Globus pallidus (tissue), 1 donor: ENCODE measurements at regions not wholly inside any gene's neighbourhood (a gene's known extent, or its start where the extent isn't known, plus 50 kb on each side); places are given as distances from the start of the nearest gene placed in this dataset.
"Not testable (repeated sequence)": the region's sequence is repeated elsewhere in the genome, so short reads cannot be mapped to it uniquely, and the experiment has no call there.

Experiments
- DNase-seq: peaks from one replicate; pipeline ENCODE4 v3.0.0-alpha.2; 2015; ENCODE audit warnings: low spot score

DNA sequence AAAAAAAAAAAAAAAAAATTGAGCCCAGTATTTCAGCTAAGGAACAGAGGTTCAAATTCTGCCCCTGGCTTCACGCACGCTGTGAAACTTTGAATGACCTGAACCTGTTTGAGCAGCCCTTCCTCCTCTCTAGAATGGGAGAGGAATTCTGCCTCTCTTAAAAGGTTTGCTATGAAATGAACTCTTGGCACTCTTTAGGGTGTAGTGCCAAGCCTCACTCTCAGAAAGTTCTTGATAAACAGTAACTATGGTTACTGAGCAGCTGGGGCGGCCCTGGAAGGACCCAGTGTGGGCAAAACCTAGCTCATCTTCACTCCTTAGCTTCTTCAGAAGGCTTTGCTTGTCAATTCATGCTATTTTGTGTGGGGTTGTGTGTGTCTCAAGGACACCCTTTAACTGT is 73.7 kb downstream of the GEMIN8 start:
- no peak for DNase-seq

DNA sequence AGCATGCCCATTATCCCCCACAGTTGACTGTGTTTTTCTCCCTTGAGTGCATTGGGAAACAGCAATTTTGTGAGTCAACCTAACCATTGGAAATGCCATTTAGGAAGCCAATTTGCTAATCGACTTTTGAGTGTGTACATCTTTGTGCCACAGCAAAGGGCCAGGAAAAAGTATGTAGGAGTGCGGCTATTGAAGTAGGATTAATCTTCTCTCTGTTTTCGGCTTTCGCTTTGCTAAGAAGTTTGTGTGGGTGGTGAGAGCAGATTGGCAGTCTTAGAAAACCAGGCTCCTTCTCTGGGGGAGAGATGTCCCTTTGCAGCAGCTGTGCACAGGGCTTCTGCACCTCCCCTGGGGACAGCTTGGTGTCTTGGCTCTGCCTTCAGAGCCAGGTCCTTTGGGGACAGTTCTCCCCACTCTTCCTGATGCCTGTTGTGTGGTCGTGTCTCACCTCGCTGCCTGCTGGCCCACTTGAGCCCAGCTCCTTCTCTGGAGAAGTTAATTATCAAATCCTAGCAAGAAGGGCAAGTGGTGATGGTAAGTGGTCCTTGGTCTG is 74.5 kb downstream of the GEMIN8 start:
- DNase-seq, result no peak

DNA sequence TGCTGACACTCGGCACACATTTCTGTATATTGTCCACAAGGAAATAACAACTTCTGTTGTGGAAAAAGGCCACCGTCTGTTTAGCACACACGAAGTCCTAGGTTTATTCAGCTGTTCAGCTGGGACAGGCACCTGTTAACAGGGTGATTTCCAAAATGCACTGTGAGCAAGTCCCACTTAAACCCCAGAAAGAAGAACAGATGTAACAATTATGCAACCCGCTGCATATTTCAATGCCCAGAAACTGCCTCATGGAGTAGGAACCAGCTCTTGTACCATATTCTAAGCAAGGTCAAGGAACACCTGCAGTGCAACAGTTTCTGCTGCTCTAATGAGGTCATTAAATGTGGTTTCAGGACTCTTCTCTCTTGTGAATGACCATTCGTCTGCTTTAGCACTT is 77.1 kb downstream of the GEMIN8 start:
- no peak for DNase-seq

DNA sequence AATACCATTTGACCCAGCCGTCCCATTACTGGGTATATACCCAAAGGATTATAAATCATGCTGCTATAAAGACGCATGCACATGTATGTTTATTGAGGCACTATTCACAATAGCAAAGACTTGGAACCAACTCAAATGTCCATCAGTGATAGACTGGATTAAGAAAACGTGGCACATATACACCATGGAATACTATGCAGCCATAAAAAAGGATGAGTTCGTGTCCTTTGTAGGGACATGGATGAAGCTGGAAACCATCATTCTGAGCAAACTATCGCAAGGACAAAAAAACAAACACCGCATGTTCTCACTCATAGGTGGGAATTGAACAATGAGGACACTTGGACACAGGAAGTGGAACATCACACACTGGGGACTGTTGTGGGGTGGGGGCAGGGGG is 83.5 kb downstream of the GEMIN8 start:
- not testable (repeated sequence) for DNase-seq

DNA sequence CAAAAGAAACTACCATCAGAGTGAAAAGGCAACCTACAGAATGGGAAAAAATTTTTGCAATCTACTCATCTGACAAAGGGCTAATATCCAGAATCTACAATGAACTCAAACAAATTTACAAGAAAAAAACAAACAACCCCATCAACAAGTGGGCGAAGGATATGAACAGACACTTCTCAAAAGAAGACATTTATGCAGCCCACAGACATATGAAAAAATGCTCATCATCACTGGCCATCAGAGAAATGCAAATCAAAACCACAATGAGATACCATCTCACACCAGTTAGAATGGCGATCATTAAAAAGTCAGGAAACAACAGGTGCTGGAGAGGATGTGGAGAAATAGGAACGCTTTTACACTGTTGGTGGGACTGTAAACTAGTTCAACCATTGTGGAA is 83.9 kb downstream of the GEMIN8 start:
- not testable (repeated sequence) for DNase-seq

DNA sequence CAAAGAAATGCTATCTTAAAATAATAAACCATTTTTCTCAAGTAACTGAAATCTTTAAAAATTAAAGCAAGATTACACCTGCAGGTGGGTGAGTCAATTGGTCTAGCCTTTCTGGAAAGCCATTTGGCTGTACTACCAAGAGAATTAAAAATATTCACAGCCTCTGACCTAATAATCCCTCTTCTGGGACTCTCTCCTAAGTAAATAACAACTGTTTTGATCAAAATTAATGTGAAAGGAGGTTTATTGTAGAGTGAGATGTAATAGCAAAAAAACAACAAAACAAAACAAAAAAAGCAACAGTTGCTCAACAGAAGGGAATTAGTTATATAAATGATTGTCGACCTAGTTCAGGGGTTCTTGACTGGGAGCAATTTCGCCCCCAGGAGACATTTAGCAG is 89.0 kb downstream of the GEMIN8 start:
- DNase-seq, result no peak

DNA sequence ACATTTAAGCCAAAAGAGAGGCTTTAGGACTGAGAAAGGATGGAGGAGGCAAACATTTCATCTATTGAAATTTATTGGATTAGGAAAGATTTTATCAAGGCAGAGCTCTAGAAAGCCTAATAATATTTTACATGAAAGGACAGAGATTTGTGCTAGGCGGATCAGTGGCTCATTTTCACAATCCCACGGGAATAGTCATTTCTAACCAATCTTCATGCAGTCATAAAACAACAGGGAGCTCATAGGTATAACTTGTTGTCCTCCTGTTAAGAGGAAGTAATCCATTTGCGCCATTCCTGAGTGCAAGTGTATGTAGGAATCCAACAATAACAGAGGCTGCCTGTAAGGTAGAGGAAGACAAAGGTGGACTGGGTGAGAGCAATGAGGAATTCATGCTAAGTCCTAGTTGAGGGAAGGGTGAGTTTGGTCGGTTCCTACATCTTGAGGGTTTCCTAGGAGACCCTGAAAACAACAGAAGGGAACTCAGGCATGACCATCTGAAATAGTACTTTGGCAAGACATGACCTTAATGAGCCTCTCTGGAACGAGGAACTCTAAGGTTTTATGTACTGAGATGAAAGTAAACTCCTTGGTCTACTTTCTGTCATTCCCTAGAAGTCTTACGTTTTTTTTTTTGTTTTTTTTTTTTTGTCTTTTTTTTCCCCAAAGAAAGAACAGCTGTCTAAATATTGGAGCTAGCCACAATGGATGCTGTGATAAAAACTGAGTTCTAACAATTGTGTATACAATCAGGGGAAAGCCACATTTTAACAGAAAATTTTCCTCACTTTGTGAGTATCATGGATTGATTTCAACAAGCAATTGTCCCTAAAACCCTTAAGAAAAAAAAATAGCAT is 89.7 kb downstream of the GEMIN8 start:
- DNase-seq, result no peak

DNA sequence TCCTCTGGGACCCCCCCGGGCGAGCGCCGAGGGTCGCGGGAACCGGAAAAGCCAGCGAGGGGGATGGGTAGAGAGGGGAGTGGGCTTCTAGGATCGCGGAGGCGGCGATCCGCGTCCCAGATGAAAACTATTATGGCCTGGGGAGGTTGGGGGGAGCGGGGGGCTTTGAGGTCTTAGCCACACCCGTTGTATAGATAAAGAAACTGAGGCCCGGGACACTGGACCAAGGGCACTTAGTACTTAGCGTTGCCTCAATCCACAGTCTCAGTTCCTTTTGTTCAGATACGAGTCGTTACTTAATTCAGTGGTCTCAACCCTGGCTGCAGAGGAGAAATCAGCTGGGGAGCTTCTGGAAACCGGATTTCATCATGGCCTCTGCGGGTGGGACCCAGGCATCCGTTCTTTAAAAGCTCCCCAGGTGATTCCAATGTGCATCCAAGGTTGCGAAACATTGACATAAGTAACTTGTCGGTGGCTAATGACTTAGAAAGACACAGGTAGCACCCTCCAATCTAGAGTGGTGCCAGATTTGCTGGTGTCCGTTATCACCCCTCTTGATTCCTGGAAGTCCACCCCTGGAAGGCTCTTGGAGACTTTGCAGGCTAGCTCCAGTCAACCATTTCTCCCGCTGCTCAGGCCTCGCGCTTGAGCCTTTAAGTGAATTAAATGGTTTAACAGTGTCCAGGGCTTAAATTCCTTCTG is 90.7 kb downstream of the GEMIN8 start:
- DNase-seq, result peak; percentile 49

DNA sequence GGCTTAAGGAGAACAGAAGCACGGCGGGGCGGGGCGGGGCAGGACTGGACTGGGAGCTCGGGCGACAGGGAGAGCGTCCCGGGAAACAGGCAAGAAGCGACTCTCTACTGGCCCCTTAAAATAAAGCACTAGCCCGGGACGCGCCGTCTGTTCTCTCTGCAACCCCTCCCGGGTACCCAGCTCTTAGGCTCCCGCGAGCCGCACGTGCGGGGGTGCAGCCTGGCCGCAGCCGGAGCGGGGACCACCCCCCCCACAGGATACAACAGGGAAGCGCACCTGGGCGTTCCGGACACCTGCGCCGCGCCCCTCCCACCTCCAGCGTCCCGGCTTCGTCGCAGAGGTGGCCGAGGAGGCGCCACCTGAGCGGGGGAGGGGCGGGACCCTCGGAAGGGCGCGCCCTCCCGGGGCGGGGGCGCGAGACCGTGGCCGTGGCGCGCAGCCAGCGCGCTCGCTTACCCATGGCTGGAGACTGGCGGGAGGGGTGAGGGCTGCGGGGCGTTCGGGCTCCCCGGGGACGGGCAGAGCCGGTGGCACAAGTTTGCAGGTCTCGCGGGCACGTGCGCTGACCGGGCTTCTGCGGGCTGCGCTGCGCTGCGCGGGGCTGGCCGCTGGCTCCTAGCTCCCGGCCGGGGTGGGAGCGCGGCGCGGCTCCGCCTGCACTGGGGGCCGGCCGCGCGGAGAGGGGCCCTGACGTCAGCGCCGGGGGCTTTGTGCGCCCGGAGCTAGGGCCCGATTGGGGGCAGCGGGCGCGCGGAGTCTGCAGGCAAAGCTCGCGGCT is 91.5 kb downstream of the GEMIN8 start:
- DNase-seq, result no peak

DNA sequence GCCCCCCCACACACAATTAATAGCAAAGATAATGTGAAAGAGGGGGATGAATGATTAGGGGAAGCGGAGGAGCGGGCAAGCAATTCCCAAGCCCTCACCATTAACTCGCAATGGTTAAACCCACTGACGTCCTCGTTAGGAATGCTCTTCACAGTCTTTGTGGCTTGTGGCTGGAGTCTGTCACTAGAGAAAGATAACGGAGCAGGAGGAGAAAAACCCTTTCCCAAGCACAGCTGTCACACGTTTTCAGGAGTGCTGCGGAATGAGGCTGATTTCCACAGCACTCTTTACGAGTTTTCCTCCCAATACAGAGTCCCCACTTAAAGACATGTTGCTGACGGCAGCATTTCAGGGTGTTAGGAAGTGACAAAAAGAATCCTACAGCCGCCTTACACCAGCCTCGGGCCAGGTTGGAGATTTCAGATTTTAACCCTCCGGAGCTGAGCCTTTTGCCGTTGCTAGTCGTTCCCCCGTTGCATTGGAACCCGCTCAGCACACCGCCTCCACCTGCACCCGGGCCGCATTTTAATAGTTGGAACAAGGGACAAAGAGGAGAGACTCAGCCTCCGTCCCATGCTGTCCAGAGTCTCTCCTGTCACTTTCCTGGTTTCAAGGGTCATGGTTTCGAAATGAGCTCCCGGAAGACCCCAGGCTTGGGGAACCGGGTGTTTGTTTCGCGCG is 92.2 kb downstream of the GEMIN8 start:
- peak; percentile 54 for DNase-seq

DNA sequence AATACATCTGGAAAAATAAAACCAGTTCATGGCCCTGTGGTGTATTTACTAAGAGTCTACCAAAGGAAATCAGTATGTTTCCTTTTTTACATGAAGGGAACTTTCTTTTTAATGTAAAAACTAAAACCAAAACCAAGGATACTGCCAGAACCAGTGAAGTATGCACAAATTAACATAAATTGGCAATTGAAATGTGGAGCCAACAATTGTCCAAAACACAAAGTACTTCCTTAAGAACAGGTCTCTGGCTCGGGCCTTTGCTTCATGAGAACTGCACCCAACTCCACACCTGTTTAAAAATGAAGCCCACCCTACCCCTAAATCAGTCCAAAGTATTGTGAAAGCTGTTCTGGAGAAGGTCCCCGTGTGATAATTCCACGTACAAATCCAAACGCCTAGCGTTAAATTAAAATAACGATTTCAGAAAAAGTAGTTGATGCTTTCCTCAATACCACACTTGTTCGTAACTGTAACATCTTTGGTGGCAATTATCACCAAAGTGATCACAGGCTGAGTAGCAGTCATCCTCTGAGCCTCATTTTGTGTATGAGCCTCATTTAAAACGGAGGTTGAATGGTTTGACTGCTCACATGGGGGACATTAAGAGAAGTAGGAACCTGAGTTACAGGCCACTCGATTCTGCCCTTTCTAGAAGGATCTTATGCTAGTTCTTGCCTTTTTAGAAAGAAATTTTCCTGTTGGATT is 93.0 kb downstream of the GEMIN8 start:
- no peak for DNase-seq

DNA sequence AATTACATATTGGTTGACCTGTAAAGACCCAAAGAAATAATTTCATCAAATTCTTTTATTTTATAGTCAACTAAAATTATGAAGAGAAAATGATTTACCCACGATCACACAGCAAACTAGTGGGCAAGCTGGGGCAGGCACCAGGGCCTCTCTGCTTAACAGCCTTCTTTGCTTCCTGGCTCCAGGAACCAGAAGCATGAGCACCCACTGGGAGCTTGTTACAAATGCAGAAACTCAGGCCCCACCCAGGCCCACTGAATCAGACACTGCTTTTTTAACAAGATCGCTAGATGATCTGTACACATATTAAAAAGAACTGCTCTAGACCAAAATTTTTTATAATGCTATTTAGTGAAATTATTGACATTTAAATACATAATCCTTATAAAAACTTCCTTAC is 95.0 kb downstream of the GEMIN8 start:
- DNase-seq, result no peak

DNA sequence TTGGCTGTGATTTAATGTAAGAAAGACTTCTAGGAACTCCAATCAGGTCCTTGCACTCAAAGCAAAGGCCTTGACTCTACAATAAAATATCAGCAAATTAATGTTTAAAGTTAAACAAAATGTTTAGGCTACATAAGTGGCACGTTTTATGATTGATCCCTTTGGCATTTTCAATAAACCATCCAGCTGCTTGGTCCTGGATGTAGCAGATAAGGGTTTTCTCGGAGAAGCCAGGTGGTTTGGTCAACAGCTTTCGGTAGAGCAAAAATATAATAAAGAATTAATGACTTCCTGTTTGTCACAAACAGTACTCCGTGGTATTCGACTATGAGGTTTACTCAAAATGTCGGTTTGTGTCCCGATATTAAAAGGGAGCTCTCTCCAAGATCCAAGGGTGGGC is 95.8 kb downstream of the GEMIN8 start:
- DNase-seq, result no peak

DNA sequence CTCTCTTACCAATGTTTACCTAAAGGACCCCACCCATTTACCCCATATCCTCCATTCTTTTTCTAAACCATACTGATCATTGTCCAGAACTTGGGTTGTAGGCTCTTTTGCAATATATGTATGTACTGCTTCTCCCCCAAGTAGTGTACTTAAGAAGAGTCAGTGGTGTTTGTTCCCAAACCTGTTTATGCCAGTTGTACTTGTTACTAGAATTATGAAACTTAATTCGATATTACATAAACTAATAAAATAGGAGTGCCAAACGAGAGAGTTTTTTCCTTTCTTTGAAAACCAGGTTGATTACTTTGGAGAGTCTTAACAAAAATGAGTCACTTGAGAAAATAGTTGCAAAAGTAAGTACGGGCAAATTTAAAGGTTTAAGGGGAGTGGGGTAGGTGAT is 96.3 kb downstream of the GEMIN8 start:
- DNase-seq, result no peak

DNA sequence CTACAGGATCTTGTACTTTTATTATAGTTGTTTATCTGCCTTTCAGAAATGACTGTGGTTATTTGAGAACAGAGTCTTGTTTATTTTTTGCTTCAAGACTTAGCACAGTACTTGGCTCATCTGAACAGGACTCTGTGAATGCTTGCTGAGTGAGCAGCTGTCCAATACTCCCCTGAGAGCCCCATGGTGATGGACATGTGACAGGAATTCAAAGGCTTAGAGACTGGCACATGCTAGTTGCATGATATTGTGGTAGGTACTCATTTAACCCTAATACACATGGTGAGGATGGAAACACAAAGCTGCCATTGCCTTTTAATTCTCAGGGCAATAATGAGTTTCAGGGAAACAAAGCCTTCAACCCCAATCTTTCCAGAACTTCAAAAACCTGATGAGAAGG is 97.3 kb downstream of the GEMIN8 start:
- no peak for DNase-seq

DNA sequence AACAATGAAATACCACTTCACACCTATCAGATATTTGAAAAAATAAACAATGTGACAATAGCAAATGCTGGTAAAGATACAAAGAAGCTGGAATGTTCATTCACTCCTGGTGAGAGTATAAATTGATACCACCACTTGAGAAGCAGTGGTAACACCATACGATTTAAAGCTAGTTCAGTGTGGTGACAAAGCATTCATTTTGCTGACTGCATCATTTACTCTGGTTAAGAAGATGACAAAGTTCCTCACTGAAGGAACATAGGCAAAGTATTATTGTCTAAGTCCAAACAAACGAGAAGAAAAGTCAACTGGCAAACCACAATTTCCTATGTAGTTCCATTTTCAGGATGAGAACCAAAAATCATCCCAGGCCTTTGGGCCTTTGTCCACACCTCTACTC is 102.5 kb downstream of the GEMIN8 start:
- DNase-seq, result no peak

DNA sequence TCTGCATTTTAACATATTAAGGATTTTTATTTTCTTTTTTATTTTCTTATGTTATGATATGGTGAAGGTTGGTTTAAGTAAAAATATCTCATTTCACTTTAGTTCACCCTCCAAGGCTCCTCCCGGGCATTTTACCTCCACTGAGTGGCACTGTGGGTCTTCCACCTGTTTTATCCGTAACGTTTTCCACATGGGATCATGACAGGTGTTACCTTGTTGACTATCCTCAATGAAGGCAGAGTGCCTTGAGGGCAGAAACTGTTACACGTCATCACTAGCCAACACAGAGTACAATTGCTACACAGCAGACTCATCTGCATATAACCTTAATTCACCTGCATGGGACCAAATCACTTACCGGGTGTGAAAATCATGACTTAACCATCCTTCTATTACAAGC is 105.8 kb downstream of the GEMIN8 start:
- DNase-seq, result no peak

DNA sequence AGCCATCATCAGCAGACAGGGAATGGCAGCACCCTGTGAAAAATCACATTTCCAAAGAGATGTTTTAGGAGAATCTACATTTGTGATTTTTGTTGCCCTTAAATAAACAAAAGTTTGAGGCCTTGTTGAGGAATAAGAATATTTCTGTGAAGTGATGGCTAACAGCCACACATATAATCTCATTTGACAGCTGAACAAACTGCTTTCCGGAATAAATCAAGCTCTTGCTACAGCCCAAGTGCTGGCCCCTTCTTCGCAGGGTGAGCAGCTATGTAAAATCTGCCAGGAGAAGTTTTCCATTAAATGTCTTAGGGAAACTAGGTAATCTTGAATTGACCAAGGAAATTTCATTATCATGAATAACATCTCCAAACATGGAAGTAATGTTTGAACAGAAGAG is 106.4 kb upstream of the GPM6B start:
- no peak for DNase-seq

DNA sequence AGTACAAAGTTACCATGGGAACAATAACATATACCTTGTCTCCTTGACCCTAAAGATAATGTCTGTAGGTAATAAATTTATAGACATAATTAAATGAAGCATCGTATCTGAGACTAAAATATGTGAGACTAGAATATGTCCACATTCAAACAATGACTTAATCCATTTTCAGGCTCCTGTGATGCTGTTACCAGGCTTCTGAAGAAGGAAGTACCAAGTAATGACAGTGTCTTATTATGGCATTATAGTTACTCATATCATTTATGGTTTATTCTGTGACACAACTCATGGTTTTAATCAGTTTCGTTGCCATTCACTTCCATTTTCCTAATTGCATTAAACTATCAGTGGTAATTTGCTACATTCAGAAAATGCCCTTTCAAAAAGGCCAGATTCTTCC is 100.6 kb upstream of the GPM6B start:
- no peak for DNase-seq

DNA sequence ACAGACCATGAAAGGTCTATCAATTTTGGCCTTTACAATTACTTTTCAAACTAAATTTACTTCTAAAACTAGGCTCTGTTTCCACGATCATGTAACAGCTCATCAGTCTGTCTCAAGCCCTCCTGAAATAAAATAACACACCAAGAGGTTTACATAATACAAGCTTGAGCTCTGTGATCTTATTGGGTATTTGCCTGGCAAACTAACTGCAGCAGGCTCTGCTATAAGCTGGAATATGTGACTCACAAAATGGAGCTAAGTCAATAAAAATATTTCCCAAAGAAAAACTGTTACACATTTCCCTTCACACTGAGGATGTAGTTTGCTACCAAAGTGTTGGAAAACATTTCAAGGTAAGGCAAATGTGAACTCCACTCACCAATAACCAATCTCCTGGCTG is 94.7 kb upstream of the GPM6B start:
- no peak for DNase-seq

DNA sequence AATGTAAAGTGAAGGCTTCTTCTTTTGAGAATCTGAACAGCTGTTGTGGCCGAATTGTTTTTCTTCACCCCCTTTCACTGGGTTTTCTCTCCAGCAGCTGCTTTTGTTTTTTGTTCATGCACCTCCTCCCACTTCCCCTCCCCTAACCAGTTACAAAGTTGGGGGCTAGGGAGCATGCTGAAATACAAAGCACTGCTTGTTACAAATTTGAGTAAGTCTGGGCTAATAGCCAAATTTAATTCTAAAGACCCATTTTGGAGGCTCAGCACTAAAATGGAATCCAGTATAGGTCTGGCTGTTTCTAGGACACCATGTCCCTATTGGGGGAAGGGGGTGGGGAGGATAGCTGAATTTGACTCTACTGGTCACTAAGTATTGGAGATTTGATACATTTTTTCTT is 89.2 kb upstream of the GPM6B start:
- peak; percentile 94 for DNase-seq
